ENCODE measurements at regions not wholly inside any gene's neighbourhood (a gene's known extent, or its start where the extent isn't known, plus 50 kb on each side); places are given as distances from the start of the nearest gene placed in this dataset.
"Not testable (repeated sequence)": the region's sequence is repeated elsewhere in the genome, so short reads cannot be mapped to it uniquely, and the experiment has no call there.

GRCh38 chr2:128671981-128672757 lies 353.5 kb upstream of the HS6ST1 start:
- not testable (repeated sequence) for DNase-seq

- not testable (repeated sequence) for DNase-seq
These were observed 361.0 kb upstream of the HS6ST1 start for GRCh38 chr2:128679680-128680079.

- no peak for DNase-seq
These were observed 362.8 kb upstream of the HS6ST1 start for GRCh38 chr2:128681507-128681906.

- DNase-seq: no peak
These were observed 363.6 kb upstream of the HS6ST1 start for GRCh38 chr2:128682266-128682665.

GRCh38 chr2:128682729-128683284 lies 364.1 kb upstream of the HS6ST1 start:
- DNase-seq: no peak

GRCh38 chr2:128684523-128684922 lies 365.9 kb upstream of the HS6ST1 start:
- no peak for DNase-seq

- DNase-seq: no peak
These were observed 367.3 kb upstream of the HS6ST1 start for GRCh38 chr2:128685841-128686496.

GRCh38 chr2:128686497-128686859 lies 367.8 kb upstream of the HS6ST1 start:
- no peak for DNase-seq

- DNase-seq: no peak
These were observed 368.4 kb upstream of the HS6ST1 start for GRCh38 chr2:128686881-128687555.

- no peak for DNase-seq
These were observed 368.9 kb upstream of the HS6ST1 start for GRCh38 chr2:128687565-128687964.

GRCh38 chr2:128689971-128690370 lies 371.3 kb upstream of the HS6ST1 start:
- DNase-seq: no peak

- no peak for DNase-seq
These were observed 371.8 kb upstream of the HS6ST1 start for GRCh38 chr2:128690431-128690830.

GRCh38 chr2:128690869-128691268 lies 372.2 kb upstream of the HS6ST1 start:
- no peak for DNase-seq

- no peak for DNase-seq
These were observed 372.9 kb upstream of the HS6ST1 start for GRCh38 chr2:128691526-128691925.

- no peak for DNase-seq
These were observed 374.5 kb upstream of the HS6ST1 start for GRCh38 chr2:128692895-128693742.

GRCh38 chr2:128693743-128694029 lies 375.0 kb upstream of the HS6ST1 start:
- DNase-seq: no peak

GRCh38 chr2:128695646-128696220 lies 377.1 kb upstream of the HS6ST1 start:
- no peak for DNase-seq

- DNase-seq: no peak
These were observed 377.8 kb upstream of the HS6ST1 start for GRCh38 chr2:128696421-128696820.

GRCh38 chr2:128701418-128701817 lies 382.8 kb upstream of the HS6ST1 start:
- no peak for DNase-seq

- no peak for DNase-seq
These were observed 383.9 kb upstream of the HS6ST1 start for GRCh38 chr2:128702616-128703015.

GRCh38 chr2:128708106-128708816 lies 389.6 kb upstream of the HS6ST1 start:
- no peak for DNase-seq

GRCh38 chr2:128710242-128710641 lies 391.6 kb upstream of the HS6ST1 start:
- no peak for DNase-seq
